GM18519 (cell line): ENCODE measurements at regions not wholly inside any gene's neighbourhood (a gene's known extent, or its start where the extent isn't known, plus 50 kb on each side); places are given as distances from the start of the nearest gene placed in this dataset.

ENCODE experiments used
- ATAC-seq: cut with Tn5 transposase; IDR thresholded peaks from one replicate; pipeline ENCODE4 v1.9.1; 2021; ENCODE audit warnings: mild to moderate bottlenecking, moderate library complexity; ENCODE audit not compliant: unreplicated experiment, low FRiP score

GRCh38 chr20:41952166-41952565, 334.0 kb upstream of the CHD6 start:
- ATAC-seq, result no peak

DNA sequence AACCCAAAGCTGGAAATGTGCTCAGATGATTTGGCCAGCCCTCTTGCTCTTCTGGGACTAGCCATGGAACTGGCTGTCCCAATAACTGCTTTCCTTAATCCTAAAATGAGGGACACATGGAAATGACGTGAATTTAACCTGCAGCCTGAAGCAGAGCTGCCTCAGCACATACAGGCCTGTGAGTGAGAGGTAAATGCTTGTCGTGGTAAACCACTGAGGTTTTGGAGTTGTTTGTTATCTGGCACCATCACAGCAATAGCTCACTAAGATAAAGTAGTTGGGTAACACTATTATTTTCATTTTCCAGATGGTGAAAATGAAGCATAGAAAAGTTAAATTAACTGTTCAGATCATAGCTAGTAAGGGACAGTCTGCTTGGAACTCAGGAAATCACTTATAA, 333.4 kb upstream of the CHD6 start:
- no peak for ATAC-seq

DNA sequence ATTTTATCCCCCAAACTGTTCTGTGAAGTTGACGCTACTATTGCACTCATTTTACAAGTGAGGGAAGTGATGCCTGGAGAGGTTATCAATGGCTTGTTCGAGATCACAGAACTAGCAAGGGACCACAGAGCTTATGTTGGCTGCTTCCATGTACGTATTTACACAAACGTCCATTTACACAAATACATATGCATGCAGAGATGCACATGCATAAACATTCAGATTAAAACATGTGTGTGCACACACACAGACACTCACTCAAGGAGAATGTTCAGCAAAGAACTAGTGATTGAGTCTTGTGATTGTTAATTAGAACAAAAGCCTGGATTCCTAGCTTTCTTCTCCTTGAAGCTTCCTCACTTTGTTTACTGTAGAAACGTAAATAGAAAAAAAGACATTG, 321.5 kb upstream of the CHD6 start:
- ATAC-seq, result no peak

DNA sequence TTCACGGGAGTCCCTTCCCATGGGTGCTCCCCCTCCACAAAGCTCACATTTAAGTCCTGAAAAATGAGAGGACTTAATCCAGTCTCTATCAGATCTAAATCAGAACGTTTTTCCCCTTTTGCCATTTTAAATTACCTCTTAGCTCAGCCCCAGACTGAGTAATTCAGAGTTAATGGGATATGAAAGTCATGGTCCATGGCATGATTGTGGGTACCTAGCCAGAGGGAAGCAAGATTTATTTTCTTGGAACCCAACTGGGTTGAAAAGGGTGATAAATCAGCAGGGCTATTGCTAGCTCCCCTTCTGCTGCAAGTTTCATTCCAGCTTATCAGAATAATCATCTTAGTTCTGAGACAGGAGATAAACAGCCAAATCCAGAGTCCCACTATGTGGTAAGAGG, 320.2 kb upstream of the CHD6 start:
- ATAC-seq, result no peak

- no peak for ATAC-seq
Observed at GRCh38 chr20:41935259-41935791, 317.1 kb upstream of the CHD6 start.

- ATAC-seq, result no peak
Observed at GRCh38 chr20:41932431-41932830, 314.3 kb upstream of the CHD6 start.

GRCh38 chr20:41927655-41928054, 309.5 kb upstream of the CHD6 start:
- ATAC-seq, result no peak

- no peak for ATAC-seq
Observed at GRCh38 chr20:41927189-41927588, 309.0 kb upstream of the CHD6 start.

DNA sequence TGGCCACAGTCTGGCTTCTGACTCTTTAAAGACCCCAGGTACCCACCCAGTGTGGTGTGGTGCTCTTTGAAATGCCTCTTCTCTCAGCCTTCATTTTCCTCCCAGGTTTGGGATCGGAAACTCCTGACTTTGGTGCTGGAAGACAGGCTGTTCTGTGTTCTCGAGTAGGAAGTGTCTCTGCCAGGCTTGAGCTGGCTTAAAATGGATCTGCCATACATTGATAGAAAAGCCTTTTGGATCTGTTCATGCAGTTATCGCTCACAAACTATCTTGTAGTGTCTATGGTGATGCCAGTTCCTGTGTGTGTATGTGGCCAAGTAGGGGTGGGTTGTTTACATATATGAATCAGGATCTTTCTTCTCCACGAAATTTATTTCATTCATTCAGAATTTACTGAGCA, 307.3 kb upstream of the CHD6 start:
- ATAC-seq, result no peak

DNA sequence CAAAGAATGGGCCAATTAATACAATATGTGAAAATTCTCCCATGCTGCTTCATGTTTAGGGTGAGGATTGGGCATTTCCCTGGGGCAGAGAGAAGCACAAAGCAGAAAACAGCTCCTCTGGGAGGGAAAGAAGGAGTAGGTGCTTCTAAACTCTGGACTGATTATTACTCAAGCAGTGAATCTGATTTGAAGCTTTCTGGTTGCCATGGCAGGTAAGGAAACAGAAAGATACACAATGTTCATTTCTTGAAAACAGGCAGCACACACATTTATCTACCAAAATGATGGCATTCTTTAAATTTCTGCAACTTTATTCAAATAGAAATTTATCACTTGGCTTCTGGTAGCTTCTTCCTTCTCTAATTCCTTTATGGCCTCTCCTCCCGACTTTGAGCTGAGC, 305.4 kb upstream of the CHD6 start:
- ATAC-seq, result no peak

GRCh38 chr20:41913146-41913545, 295.0 kb upstream of the CHD6 start:
- no peak for ATAC-seq

GRCh38 chr20:41910558-41910957, 292.4 kb upstream of the CHD6 start:
- ATAC-seq, result no peak

DNA sequence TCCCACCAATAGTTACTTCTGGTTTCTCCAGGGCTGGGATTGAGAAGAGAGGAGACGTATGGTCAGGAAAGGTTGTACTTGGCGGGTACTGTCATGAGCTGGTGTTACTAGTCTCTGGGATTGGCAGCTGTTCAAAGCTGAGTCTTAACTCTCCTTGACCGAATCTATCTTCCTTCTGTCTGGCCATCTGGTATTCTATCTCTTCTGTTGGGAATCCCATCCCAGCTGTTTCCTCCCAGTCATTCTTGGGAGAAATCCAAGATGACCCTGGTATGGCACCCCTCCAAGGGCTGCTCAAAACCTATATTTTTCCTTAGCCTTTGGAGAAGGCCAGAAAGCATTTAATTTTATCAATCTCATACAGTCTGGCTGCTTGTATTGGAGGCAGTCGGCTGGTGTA, 287.0 kb upstream of the CHD6 start:
- ATAC-seq, result no peak

- no peak for ATAC-seq
Observed at GRCh38 chr20:41903586-41903985, 285.4 kb upstream of the CHD6 start.

GRCh38 chr20:41902346-41902745, 284.2 kb upstream of the CHD6 start:
- ATAC-seq, result no peak

- no peak for ATAC-seq
Observed at GRCh38 chr20:41900201-41900691, 282.1 kb upstream of the CHD6 start.

- no peak for ATAC-seq
Observed at GRCh38 chr20:41897708-41898107, 279.5 kb upstream of the CHD6 start.

- ATAC-seq, result no peak
Observed at GRCh38 chr20:41895241-41896032, 277.3 kb upstream of the CHD6 start.

- no peak for ATAC-seq
Observed at GRCh38 chr20:41894255-41894963, 276.2 kb upstream of the CHD6 start.

DNA sequence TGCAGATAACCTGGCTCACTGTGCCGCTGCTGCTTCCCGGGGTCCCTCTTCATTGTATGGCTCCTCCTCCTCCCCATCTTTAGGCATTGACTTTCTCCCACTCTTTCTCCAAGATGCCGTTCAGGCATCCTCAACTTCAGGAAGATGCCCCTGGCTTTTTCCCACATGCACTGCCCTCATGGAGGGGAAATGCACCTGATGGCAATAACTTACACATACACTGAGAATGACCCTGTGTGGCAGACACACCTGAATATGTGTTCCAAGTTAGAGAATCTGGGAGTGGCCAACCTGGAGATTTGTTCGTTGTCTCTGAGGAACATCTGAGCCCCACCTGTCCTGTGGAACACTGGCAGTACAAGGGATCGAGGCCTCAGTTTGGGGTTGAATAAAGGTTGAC, 273.9 kb upstream of the CHD6 start:
- no peak for ATAC-seq

GRCh38 chr20:41889844-41890224, 271.7 kb upstream of the CHD6 start:
- no peak for ATAC-seq
